ENCODE measurements at regions not wholly inside any gene's neighbourhood (a gene's known extent, or its start where the extent isn't known, plus 50 kb on each side); places are given as distances from the start of the nearest gene placed in this dataset.

DNA sequence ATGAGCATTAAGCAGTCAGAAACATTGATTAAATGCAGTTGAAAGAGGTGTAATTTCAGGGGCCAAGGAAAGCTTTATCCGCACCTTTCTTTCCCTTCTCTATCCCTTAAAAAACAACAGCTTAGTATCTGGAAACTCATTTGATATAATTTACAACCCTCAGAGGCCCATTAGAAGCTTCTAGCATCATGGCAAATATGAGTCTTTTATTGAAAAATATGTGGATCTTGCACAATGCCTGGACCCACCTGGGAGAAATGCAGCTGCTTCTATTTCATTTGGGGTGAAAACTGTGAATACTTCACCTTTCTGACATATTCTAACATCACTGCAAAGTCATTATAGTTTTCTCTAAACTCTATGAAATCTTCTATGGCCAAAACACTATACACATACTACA lies 492.2 kb upstream of the PSMD7 start:
- Histone ChIP-seq H3K27me3 (replicated peaks; ENCODE audit: control insufficient read depth, insufficient read depth, low read length) (peaks cover 3% of the 10 kb centered on the region), H3K9ac (ENCODE audit: low read length) (no peak overlapping the region), H3K4me3 (ENCODE audit: low read length) (no peak overlapping the region), H3K9me3 (ENCODE audit: control insufficient read depth, low read length) (no peaks in the 10 kb centered on the region), H3K4me1 (ENCODE audit: control insufficient read depth, insufficient read depth, low read length) (no peaks in the 10 kb centered on the region), H3K36me3 (ENCODE audit: control insufficient read depth, insufficient read depth, low read length, severe bottlenecking) (no peaks in the 10 kb centered on the region)
- DNase-seq (ENCODE audit: low read depth) = no peak

DNA sequence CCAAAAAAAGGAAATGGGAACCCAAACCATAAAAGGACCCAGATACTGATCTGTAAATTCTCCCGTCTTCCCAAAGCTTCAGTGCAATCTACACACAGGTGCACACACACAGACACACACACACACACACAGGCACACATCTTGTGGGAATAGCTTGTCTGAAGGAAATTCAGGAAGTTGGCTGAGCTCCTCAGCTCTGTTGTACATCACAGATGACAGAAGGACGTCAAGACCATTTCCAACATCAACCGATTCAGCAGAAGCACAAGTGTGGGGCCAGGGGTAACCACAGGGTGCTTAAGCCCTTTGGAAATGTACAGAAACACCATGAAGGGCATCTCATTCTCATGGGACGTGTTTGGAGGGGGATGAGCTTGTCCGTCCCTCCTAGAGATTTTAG lies 498.1 kb upstream of the PSMD7 start:
- Histone ChIP-seq H3K4me3 (ENCODE audit: low read length) (no peak overlapping the region), H3K27me3 (replicated peaks; ENCODE audit: control insufficient read depth, insufficient read depth, low read length) (peaks cover 25% of the 10 kb centered on the region), H3K9me3 (ENCODE audit: control insufficient read depth, low read length) (no peaks in the 10 kb centered on the region), H3K9ac (ENCODE audit: low read length) (no peak overlapping the region), H3K36me3 (ENCODE audit: control insufficient read depth, insufficient read depth, low read length, severe bottlenecking) (no peaks in the 10 kb centered on the region), H3K4me1 (ENCODE audit: control insufficient read depth, insufficient read depth, low read length) (no peaks in the 10 kb centered on the region)
- no peak for DNase-seq (ENCODE audit: low read depth)

DNA sequence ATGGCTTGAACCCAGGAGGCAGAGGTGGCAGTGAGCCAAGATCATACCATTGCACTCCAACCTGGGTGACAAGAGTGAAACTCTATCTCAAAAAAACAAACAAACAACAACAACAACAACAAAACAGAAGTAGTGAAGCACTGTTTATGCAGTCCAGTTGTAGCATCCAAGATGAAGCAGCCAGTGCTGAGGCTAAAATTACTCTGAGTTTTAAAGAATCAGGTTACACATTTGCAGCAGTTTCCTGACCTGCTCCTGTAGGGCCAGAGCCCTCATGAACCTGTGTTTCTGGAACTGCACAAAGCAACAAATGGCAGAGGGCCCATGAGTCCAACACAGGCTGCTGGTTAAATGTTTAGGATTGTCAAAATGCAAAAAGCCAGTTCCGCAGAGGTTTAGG lies 499.5 kb upstream of the PSMD7 start:
- Histone ChIP-seq H3K9me3 (ENCODE audit: control insufficient read depth, low read length) (no peaks in the 10 kb centered on the region), H3K36me3 (ENCODE audit: control insufficient read depth, insufficient read depth, low read length, severe bottlenecking) (no peaks in the 10 kb centered on the region)
- no peak for DNase-seq (ENCODE audit: low read depth)

DNA sequence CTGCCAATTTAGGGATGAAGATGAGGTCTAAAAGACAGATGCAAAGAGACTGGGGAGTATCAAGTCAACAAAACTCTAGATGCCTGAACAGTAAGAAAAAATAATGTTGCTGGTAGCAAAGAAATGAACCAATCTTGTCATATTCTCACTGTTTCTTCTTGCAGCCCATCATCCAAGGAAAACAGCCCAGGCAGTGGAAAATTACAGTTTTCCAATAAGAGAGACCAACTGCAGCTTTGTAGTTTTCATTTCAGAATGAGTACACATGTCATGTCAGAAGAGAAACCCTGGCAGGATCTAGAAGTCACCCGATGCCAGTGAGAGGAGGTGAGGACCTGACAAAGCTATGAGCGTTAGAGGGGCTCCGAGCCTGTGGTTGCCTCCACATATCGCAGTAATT lies 500.4 kb upstream of the PSMD7 start:
- Histone ChIP-seq H3K27me3 (replicated peaks; ENCODE audit: control insufficient read depth, insufficient read depth, low read length) (peaks cover 36% of the 10 kb centered on the region), H3K9ac (ENCODE audit: low read length) (no peak overlapping the region), H3K36me3 (ENCODE audit: control insufficient read depth, insufficient read depth, low read length, severe bottlenecking) (no peaks in the 10 kb centered on the region), H3K9me3 (ENCODE audit: control insufficient read depth, low read length) (no peaks in the 10 kb centered on the region), H3K4me1 (ENCODE audit: control insufficient read depth, insufficient read depth, low read length) (no peaks in the 10 kb centered on the region), H3K4me3 (ENCODE audit: low read length) (no peak overlapping the region)
- DNase-seq (ENCODE audit: low read depth) = no peak

More for the DNA sequence above, 499.5 kb upstream of the PSMD7 start:
- Histone ChIP-seq H3K4me1 (ENCODE audit: control insufficient read depth, insufficient read depth, low read length) (no peaks in the 10 kb centered on the region), H3K27me3 (replicated peaks; ENCODE audit: control insufficient read depth, insufficient read depth, low read length) (peaks cover 37% of the 10 kb centered on the region), H3K4me3 (ENCODE audit: low read length) (no peak overlapping the region), H3K9ac (ENCODE audit: low read length) (no peak overlapping the region)

DNA sequence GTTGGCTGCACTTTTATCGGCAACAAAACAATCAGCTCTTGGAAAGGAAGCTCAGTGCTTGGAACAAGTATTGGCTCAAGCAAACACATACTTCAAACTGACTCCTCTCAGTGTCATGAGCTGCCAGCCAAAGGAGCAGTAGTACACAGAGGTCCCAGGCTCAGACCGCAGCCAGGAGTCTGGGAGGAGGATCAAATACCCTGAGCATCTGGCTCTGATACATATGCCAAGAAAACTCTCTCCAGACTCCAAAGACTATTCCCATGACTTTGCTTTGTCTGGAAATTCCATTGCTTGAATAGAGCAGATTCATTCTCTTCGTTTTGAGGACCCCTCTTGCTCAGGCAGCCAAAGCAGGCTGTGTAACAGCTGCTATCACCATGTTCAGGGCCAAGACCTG lies 501.6 kb upstream of the PSMD7 start:
- H3K27me3 ChIP-seq (replicated peaks; ENCODE audit: control insufficient read depth, insufficient read depth, low read length) = peaks cover 36% of the 10 kb centered on the region

DNA sequence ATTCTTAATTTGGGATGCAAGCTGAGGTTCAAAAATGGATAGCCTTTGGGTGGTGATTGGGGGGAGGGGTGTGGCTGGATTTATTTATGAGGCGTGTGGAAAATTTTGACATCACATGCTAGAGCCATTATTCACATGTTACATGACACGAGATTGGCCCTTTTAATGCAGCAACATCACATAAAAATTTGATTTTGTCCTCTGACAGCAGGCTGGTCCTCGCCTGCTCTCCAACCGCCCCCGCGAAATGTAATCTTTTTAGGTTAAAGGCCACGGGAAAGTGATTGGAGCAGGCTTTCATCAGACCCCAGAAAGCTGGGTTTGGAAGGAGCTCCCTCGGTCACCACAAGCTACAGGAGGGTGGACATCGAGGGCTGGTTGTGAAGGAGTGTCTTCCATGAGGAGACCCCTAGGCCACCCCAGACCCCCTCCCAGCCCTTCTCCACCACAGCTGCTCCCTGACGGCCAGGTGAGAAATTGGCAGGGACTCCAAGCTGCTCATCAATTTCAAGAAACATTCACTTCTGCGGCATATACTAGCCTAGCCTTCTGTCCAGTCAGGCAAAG lies 502.7 kb upstream of the PSMD7 start:
- DNase-seq (ENCODE audit: low read depth) = no peak
- H3K27me3 ChIP-seq (replicated peaks; ENCODE audit: control insufficient read depth, insufficient read depth, low read length) = peaks cover 36% of the 10 kb centered on the region
- H3K9ac ChIP-seq (ENCODE audit: low read length) = no peak overlapping the region
- H3K4me1 ChIP-seq (ENCODE audit: control insufficient read depth, insufficient read depth, low read length) = no peaks in the 10 kb centered on the region
- no peaks in the 10 kb centered on the region for H3K9me3 ChIP-seq (ENCODE audit: control insufficient read depth, low read length)
- H3K36me3 ChIP-seq (ENCODE audit: control insufficient read depth, insufficient read depth, low read length, severe bottlenecking) = no peaks in the 10 kb centered on the region
- H3K4me3 ChIP-seq (ENCODE audit: low read length) = no peak overlapping the region

More for the DNA sequence above, 501.6 kb upstream of the PSMD7 start:
- Histone ChIP-seq H3K36me3 (ENCODE audit: control insufficient read depth, insufficient read depth, low read length, severe bottlenecking) (no peaks in the 10 kb centered on the region), H3K4me1 (ENCODE audit: control insufficient read depth, insufficient read depth, low read length) (no peaks in the 10 kb centered on the region), H3K9ac (ENCODE audit: low read length) (no peak overlapping the region), H3K4me3 (ENCODE audit: low read length) (no peak overlapping the region), H3K9me3 (ENCODE audit: control insufficient read depth, low read length) (no peaks in the 10 kb centered on the region)
- DNase-seq (ENCODE audit: low read depth) = peak; percentile 5

DNA sequence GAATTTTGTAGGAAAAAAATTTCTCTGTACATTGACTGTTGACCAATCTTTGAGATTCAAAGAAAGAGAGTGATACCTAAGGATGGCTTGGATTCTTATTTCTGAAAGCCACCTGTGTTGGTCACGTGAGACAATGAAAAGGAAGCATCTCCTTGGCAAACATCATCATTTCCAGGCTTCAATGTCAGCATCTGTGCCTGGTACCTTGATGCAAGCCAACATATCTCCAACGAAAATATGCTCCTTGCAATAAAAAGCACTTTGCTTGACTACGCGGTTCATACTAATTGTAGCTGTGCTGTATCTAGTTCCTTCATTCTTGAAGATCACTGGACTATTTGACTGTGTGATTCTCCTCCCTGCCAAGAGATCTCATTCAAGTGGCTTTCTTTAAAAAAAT lies 503.4 kb upstream of the PSMD7 start:
- H3K36me3 ChIP-seq (ENCODE audit: control insufficient read depth, insufficient read depth, low read length, severe bottlenecking) = no peaks in the 10 kb centered on the region
- H3K4me3 ChIP-seq (ENCODE audit: low read length) = no peak overlapping the region
- H3K9ac ChIP-seq (ENCODE audit: low read length) = no peak overlapping the region
- H3K4me1 ChIP-seq (ENCODE audit: control insufficient read depth, insufficient read depth, low read length) = no peaks in the 10 kb centered on the region
- peaks cover 36% of the 10 kb centered on the region for H3K27me3 ChIP-seq (replicated peaks; ENCODE audit: control insufficient read depth, insufficient read depth, low read length)
- DNase-seq (ENCODE audit: low read depth) = peak; percentile 2
- no peaks in the 10 kb centered on the region for H3K9me3 ChIP-seq (ENCODE audit: control insufficient read depth, low read length)

DNA sequence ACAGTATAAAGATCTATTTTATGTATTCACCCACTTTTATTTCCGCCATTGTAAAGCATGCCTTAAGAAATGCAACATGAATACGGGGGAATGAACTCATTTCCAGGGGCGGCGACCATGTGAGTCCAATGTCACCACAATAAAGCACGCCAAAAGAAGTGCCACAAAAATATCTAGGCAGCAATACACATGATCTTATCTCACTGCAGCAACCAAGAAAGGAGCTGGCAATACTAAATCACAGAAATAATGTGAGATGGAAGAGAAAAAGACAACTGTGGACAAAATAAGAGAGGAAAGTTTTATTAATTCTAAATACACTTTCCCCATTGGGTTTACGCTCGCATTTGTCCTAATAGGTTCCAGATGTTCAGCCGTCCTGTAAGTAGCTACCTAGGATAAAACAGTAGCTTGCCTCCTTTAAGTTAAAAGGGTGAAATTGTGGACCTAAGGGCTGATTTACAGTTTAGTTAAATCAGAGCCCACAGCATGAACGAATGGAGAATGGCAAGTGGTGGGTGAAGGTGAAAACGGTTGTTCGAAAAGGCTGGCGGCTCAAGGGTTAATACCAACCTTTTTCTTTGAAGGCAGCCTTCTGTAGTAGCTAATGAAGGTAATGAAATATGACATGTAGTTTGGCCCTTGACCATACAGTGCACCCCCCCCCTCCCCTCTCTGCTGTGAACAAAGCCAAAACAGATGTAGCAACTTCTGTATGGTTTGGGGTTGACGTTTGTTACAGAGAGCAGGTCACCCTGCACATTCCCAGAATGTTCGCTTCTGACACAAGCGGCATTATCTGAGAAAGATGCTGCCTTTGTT lies 504.2 kb upstream of the PSMD7 start:
- no peak overlapping the region for H3K4me3 ChIP-seq (ENCODE audit: low read length)
- no peaks in the 10 kb centered on the region for H3K9me3 ChIP-seq (ENCODE audit: control insufficient read depth, low read length)
- peaks cover 36% of the 10 kb centered on the region for H3K27me3 ChIP-seq (replicated peaks; ENCODE audit: control insufficient read depth, insufficient read depth, low read length)
- no peaks in the 10 kb centered on the region for H3K4me1 ChIP-seq (ENCODE audit: control insufficient read depth, insufficient read depth, low read length)
- H3K9ac ChIP-seq (ENCODE audit: low read length) = no peak overlapping the region
- peak; percentile 54 for DNase-seq (ENCODE audit: low read depth)
- H3K36me3 ChIP-seq (ENCODE audit: control insufficient read depth, insufficient read depth, low read length, severe bottlenecking) = no peaks in the 10 kb centered on the region

DNA sequence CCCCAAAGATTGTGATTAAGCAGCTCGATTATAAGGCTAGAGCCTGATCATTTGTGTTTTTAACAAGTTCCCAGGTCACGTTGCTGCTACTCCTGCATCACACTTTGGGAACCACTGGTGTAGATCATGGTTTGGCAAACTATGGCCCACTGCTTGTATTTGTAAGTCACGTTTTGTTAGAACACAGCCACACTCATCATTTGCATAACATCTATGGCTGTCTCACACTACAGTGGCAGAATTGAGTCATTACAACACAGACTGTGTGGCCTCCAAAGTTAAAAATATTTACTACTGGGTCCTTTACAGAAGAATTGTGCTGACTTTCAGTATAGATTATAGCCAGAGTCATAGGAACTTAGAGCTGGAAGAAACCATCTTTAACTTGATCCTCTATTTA lies 515.3 kb upstream of the PSMD7 start:
- Histone ChIP-seq H3K27me3 (replicated peaks; ENCODE audit: control insufficient read depth, insufficient read depth, low read length) (no peaks in the 10 kb centered on the region), H3K36me3 (ENCODE audit: control insufficient read depth, insufficient read depth, low read length, severe bottlenecking) (no peaks in the 10 kb centered on the region), H3K4me1 (ENCODE audit: control insufficient read depth, insufficient read depth, low read length) (no peaks in the 10 kb centered on the region), H3K9me3 (ENCODE audit: control insufficient read depth, low read length) (no peaks in the 10 kb centered on the region), H3K9ac (ENCODE audit: low read length) (no peak overlapping the region), H3K4me3 (ENCODE audit: low read length) (no peak overlapping the region)
- no peak for DNase-seq (ENCODE audit: low read depth)

DNA sequence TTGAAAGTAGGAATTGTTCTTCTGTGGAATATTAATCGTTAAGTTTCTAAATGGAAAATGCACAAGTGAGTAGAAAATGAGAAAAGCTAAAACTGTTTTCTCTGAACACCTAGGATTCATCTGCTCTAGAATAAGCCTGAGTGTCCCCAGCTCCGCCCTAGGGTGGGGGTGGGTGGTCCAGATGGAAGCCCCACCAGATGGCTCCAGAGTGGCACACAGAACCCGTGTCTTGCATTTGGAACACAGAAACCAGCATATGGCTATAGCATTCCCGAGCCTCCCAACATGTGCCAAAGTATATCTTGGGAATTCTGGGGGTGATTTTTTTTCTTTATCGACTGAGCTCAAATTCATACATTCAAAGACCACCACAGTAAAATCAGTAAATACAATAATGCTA lies 517.7 kb upstream of the PSMD7 start:
- H3K4me1 ChIP-seq (ENCODE audit: control insufficient read depth, insufficient read depth, low read length) = no peaks in the 10 kb centered on the region
- no peak for DNase-seq (ENCODE audit: low read depth)
- H3K9me3 ChIP-seq (ENCODE audit: control insufficient read depth, low read length) = no peaks in the 10 kb centered on the region
- no peaks in the 10 kb centered on the region for H3K27me3 ChIP-seq (replicated peaks; ENCODE audit: control insufficient read depth, insufficient read depth, low read length)
- H3K4me3 ChIP-seq (ENCODE audit: low read length) = no peak overlapping the region
- H3K9ac ChIP-seq (ENCODE audit: low read length) = no peak overlapping the region
- no peaks in the 10 kb centered on the region for H3K36me3 ChIP-seq (ENCODE audit: control insufficient read depth, insufficient read depth, low read length, severe bottlenecking)

DNA sequence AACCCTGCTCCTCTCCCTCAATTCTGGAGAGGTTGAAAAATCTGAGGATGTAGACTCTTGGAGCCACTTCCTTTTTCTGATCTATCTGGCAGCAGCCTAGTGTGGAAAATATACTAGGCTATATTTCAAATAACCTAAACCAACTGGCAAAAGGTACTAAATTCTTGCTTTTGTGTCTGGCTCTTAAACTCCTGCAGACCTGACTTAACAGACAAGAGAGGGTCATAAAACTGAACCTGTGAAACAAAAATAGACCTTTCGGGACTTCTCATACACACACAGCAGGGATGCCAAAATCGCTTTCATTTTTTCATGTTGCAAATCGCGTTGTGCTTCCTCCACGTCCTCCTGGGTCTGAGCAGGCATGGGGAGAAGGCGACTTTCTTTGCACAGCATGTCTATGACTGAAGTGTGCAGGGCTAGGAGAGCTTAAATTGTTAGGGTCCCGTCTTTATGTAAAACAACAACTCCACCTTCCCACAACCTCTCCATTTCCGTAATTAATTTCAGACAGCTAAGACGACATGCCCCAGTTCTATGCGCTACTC lies 520.7 kb upstream of the PSMD7 start:
- H3K9ac ChIP-seq (ENCODE audit: low read length) = no peak overlapping the region
- no peaks in the 10 kb centered on the region for H3K36me3 ChIP-seq (ENCODE audit: control insufficient read depth, insufficient read depth, low read length, severe bottlenecking)
- peak overlapping the region; percentile 12 for H3K4me3 ChIP-seq (ENCODE audit: low read length)
- H3K9me3 ChIP-seq (ENCODE audit: control insufficient read depth, low read length) = no peaks in the 10 kb centered on the region
- no peaks in the 10 kb centered on the region for H3K27me3 ChIP-seq (replicated peaks; ENCODE audit: control insufficient read depth, insufficient read depth, low read length)
- DNase-seq (ENCODE audit: low read depth) = peak; percentile 15
- no peaks in the 10 kb centered on the region for H3K4me1 ChIP-seq (ENCODE audit: control insufficient read depth, insufficient read depth, low read length)

Data from adipocyte (in vitro differentiated cells).